ENCODE measurements at regions not wholly inside any gene's neighbourhood (a gene's known extent, or its start where the extent isn't known, plus 50 kb on each side); places are given as distances from the start of the nearest gene placed in this dataset.
A peak's percentile ranks its signal among the peaks of the same experiment; 100 is the strongest.

- Histone ChIP-seq H3K4me1 (ENCODE audit: control insufficient read depth, insufficient read depth, low read length) (peaks cover 6% of the 10 kb centered on the region), H3K9me3 (ENCODE audit: control insufficient read depth, low read length) (no peaks in the 10 kb centered on the region), H3K4me3 (ENCODE audit: low read length) (peak overlapping the region; percentile 21), H3K36me3 (ENCODE audit: control insufficient read depth, insufficient read depth, low read length, severe bottlenecking) (no peaks in the 10 kb centered on the region), H3K9ac (ENCODE audit: low read length) (no peak overlapping the region), H3K27me3 (replicated peaks; ENCODE audit: control insufficient read depth, insufficient read depth, low read length) (no peaks in the 10 kb centered on the region)
- no peak for DNase-seq (ENCODE audit: low read depth)
Observed at GRCh38 chr20:22447447-22447778, 137.0 kb downstream of the FOXA2 start.

GRCh38 chr20:22446613-22447446 is 137.5 kb downstream of the FOXA2 start:
- Histone ChIP-seq H3K4me3 (ENCODE audit: low read length) (peak overlapping the region; percentile 21), H3K9ac (ENCODE audit: low read length) (no peak overlapping the region), H3K36me3 (ENCODE audit: control insufficient read depth, insufficient read depth, low read length, severe bottlenecking) (no peaks in the 10 kb centered on the region), H3K9me3 (ENCODE audit: control insufficient read depth, low read length) (no peaks in the 10 kb centered on the region), H3K27me3 (replicated peaks; ENCODE audit: control insufficient read depth, insufficient read depth, low read length) (no peaks in the 10 kb centered on the region), H3K4me1 (ENCODE audit: control insufficient read depth, insufficient read depth, low read length) (peaks cover 6% of the 10 kb centered on the region)
- DNase-seq (ENCODE audit: low read depth): no peak

- Histone ChIP-seq H3K4me3 (ENCODE audit: low read length) (no peak overlapping the region), H3K4me1 (ENCODE audit: control insufficient read depth, insufficient read depth, low read length) (peaks cover 6% of the 10 kb centered on the region), H3K27me3 (replicated peaks; ENCODE audit: control insufficient read depth, insufficient read depth, low read length) (peaks cover 3% of the 10 kb centered on the region), H3K36me3 (ENCODE audit: control insufficient read depth, insufficient read depth, low read length, severe bottlenecking) (no peaks in the 10 kb centered on the region), H3K9ac (ENCODE audit: low read length) (no peak overlapping the region), H3K9me3 (ENCODE audit: control insufficient read depth, low read length) (no peaks in the 10 kb centered on the region)
- no peak for DNase-seq (ENCODE audit: low read depth)
Observed at GRCh38 chr20:22442318-22442717, 142.1 kb downstream of the FOXA2 start.

- Histone ChIP-seq H3K9ac (ENCODE audit: low read length) (no peak overlapping the region), H3K4me1 (ENCODE audit: control insufficient read depth, insufficient read depth, low read length) (no peaks in the 10 kb centered on the region), H3K27me3 (replicated peaks; ENCODE audit: control insufficient read depth, insufficient read depth, low read length) (peaks cover 3% of the 10 kb centered on the region), H3K4me3 (ENCODE audit: low read length) (no peak overlapping the region), H3K9me3 (ENCODE audit: control insufficient read depth, low read length) (no peaks in the 10 kb centered on the region), H3K36me3 (ENCODE audit: control insufficient read depth, insufficient read depth, low read length, severe bottlenecking) (no peaks in the 10 kb centered on the region)
- DNase-seq (ENCODE audit: low read depth): no peak
Observed at GRCh38 chr20:22438926-22439325, 145.4 kb downstream of the FOXA2 start.

- no peaks in the 10 kb centered on the region for H3K9me3 ChIP-seq (ENCODE audit: control insufficient read depth, low read length)
- H3K27me3 ChIP-seq (replicated peaks; ENCODE audit: control insufficient read depth, insufficient read depth, low read length): peaks cover 3% of the 10 kb centered on the region
- no peak overlapping the region for H3K4me3 ChIP-seq (ENCODE audit: low read length)
- H3K36me3 ChIP-seq (ENCODE audit: control insufficient read depth, insufficient read depth, low read length, severe bottlenecking): no peaks in the 10 kb centered on the region
- no peaks in the 10 kb centered on the region for H3K4me1 ChIP-seq (ENCODE audit: control insufficient read depth, insufficient read depth, low read length)
- H3K9ac ChIP-seq (ENCODE audit: low read length): no peak overlapping the region
- DNase-seq (ENCODE audit: low read depth): no peak
Observed at GRCh38 chr20:22438346-22438745, 146.0 kb downstream of the FOXA2 start.

GRCh38 chr20:22437354-22437753 is 147.0 kb downstream of the FOXA2 start:
- Histone ChIP-seq H3K4me3 (ENCODE audit: low read length) (no peak overlapping the region), H3K4me1 (ENCODE audit: control insufficient read depth, insufficient read depth, low read length) (no peaks in the 10 kb centered on the region), H3K9ac (ENCODE audit: low read length) (no peak overlapping the region), H3K27me3 (replicated peaks; ENCODE audit: control insufficient read depth, insufficient read depth, low read length) (peaks cover 8% of the 10 kb centered on the region), H3K36me3 (ENCODE audit: control insufficient read depth, insufficient read depth, low read length, severe bottlenecking) (no peaks in the 10 kb centered on the region), H3K9me3 (ENCODE audit: control insufficient read depth, low read length) (no peaks in the 10 kb centered on the region)
- no peak for DNase-seq (ENCODE audit: low read depth)

- Histone ChIP-seq H3K9me3 (ENCODE audit: control insufficient read depth, low read length) (no peaks in the 10 kb centered on the region), H3K27me3 (replicated peaks; ENCODE audit: control insufficient read depth, insufficient read depth, low read length) (peaks cover 5% of the 10 kb centered on the region), H3K4me3 (ENCODE audit: low read length) (no peak overlapping the region), H3K36me3 (ENCODE audit: control insufficient read depth, insufficient read depth, low read length, severe bottlenecking) (no peaks in the 10 kb centered on the region), H3K9ac (ENCODE audit: low read length) (no peak overlapping the region), H3K4me1 (ENCODE audit: control insufficient read depth, insufficient read depth, low read length) (no peaks in the 10 kb centered on the region)
- no peak for DNase-seq (ENCODE audit: low read depth)
Observed at GRCh38 chr20:22431419-22431818, 153.0 kb downstream of the FOXA2 start.

GRCh38 chr20:22430746-22431168 is 153.6 kb downstream of the FOXA2 start:
- no peak for DNase-seq (ENCODE audit: low read depth)
- no peaks in the 10 kb centered on the region for H3K9me3 ChIP-seq (ENCODE audit: control insufficient read depth, low read length)
- H3K4me1 ChIP-seq (ENCODE audit: control insufficient read depth, insufficient read depth, low read length): peaks cover 2% of the 10 kb centered on the region
- H3K9ac ChIP-seq (ENCODE audit: low read length): no peak overlapping the region
- peaks cover 5% of the 10 kb centered on the region for H3K27me3 ChIP-seq (replicated peaks; ENCODE audit: control insufficient read depth, insufficient read depth, low read length)
- no peak overlapping the region for H3K4me3 ChIP-seq (ENCODE audit: low read length)
- no peaks in the 10 kb centered on the region for H3K36me3 ChIP-seq (ENCODE audit: control insufficient read depth, insufficient read depth, low read length, severe bottlenecking)

- no peaks in the 10 kb centered on the region for H3K36me3 ChIP-seq (ENCODE audit: control insufficient read depth, insufficient read depth, low read length, severe bottlenecking)
- no peaks in the 10 kb centered on the region for H3K9me3 ChIP-seq (ENCODE audit: control insufficient read depth, low read length)
- peaks cover 5% of the 10 kb centered on the region for H3K27me3 ChIP-seq (replicated peaks; ENCODE audit: control insufficient read depth, insufficient read depth, low read length)
- H3K4me1 ChIP-seq (ENCODE audit: control insufficient read depth, insufficient read depth, low read length): peaks cover 6% of the 10 kb centered on the region
- no peak overlapping the region for H3K9ac ChIP-seq (ENCODE audit: low read length)
- H3K4me3 ChIP-seq (ENCODE audit: low read length): no peak overlapping the region
- DNase-seq (ENCODE audit: low read depth): no peak
Observed at GRCh38 chr20:22430154-22430745, 154.1 kb downstream of the FOXA2 start.

- no peak overlapping the region for H3K4me3 ChIP-seq (ENCODE audit: low read length)
- peaks cover 5% of the 10 kb centered on the region for H3K27me3 ChIP-seq (replicated peaks; ENCODE audit: control insufficient read depth, insufficient read depth, low read length)
- H3K4me1 ChIP-seq (ENCODE audit: control insufficient read depth, insufficient read depth, low read length): peaks cover 6% of the 10 kb centered on the region
- H3K9me3 ChIP-seq (ENCODE audit: control insufficient read depth, low read length): no peaks in the 10 kb centered on the region
- DNase-seq (ENCODE audit: low read depth): no peak
- H3K9ac ChIP-seq (ENCODE audit: low read length): no peak overlapping the region
- no peaks in the 10 kb centered on the region for H3K36me3 ChIP-seq (ENCODE audit: control insufficient read depth, insufficient read depth, low read length, severe bottlenecking)
Observed at GRCh38 chr20:22429175-22430153, 154.9 kb downstream of the FOXA2 start.

GRCh38 chr20:22428051-22428450 is 156.3 kb downstream of the FOXA2 start:
- Histone ChIP-seq H3K4me1 (ENCODE audit: control insufficient read depth, insufficient read depth, low read length) (peaks cover 6% of the 10 kb centered on the region), H3K4me3 (ENCODE audit: low read length) (no peak overlapping the region), H3K9me3 (ENCODE audit: control insufficient read depth, low read length) (no peaks in the 10 kb centered on the region), H3K27me3 (replicated peaks; ENCODE audit: control insufficient read depth, insufficient read depth, low read length) (peaks cover 11% of the 10 kb centered on the region), H3K36me3 (ENCODE audit: control insufficient read depth, insufficient read depth, low read length, severe bottlenecking) (no peaks in the 10 kb centered on the region), H3K9ac (ENCODE audit: low read length) (no peak overlapping the region)
- DNase-seq (ENCODE audit: low read depth): no peak
